ENCODE measurements at regions not wholly inside any gene's neighbourhood (a gene's known extent, or its start where the extent isn't known, plus 50 kb on each side); places are given as distances from the start of the nearest gene placed in this dataset.

DNA sequence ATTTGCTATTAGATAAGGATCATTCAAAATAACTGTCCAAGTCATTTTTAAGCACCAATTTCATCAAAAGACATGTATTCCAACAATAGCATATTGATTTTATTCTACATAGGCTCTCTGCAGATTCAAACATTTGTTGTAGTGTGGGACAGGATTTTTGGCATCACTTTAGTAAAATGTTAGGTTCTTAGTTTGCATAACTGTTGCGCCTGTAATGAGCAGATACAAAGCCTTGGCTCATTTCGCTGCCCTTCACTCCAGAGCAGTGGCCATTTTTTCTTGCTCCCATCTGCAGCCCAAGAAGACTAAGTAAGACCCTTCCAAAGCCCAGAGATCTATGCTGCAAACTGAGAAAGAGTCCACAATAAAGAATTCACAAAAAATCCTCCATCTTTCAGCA is 446.0 kb upstream of the MPDZ start:
- no peak for ATAC-seq
- Histone ChIP-seq H3K9me3 (ENCODE audit: control insufficient read depth, insufficient read depth, low read depth, low read length) (no peaks in the 10 kb centered on the region), H3K4me3 (ENCODE audit: low read depth in 2 of 2, low read length in 2 of 2) (no peak overlapping the region), H3K36me3 (ENCODE audit: control insufficient read depth, insufficient read depth, low read length) (no peaks in the 10 kb centered on the region), H3K27ac (ENCODE audit: low read length) (no peak overlapping the region), H3K27me3 (ENCODE audit: control insufficient read depth, insufficient read depth, low read length) (no peaks in the 10 kb centered on the region), H3K4me1 (ENCODE audit: control insufficient read depth, insufficient read depth, low read length) (no peaks in the 10 kb centered on the region)
- TF ChIP-seq TCF7L2 (IDR thresholded peaks at IDR 0.05; ENCODE audit: low read depth, low read length) (no peak), SIN3A (IDR thresholded peaks at IDR 0.05; ENCODE audit: borderline replicate concordance, insufficient read depth, low read depth, low read length) (no peak), POLR2AphosphoS5 (IDR thresholded peaks at IDR 0.05; ENCODE audit: low read depth, low read length) (no peak)
- TF ChIP-seq, protein P1, sequence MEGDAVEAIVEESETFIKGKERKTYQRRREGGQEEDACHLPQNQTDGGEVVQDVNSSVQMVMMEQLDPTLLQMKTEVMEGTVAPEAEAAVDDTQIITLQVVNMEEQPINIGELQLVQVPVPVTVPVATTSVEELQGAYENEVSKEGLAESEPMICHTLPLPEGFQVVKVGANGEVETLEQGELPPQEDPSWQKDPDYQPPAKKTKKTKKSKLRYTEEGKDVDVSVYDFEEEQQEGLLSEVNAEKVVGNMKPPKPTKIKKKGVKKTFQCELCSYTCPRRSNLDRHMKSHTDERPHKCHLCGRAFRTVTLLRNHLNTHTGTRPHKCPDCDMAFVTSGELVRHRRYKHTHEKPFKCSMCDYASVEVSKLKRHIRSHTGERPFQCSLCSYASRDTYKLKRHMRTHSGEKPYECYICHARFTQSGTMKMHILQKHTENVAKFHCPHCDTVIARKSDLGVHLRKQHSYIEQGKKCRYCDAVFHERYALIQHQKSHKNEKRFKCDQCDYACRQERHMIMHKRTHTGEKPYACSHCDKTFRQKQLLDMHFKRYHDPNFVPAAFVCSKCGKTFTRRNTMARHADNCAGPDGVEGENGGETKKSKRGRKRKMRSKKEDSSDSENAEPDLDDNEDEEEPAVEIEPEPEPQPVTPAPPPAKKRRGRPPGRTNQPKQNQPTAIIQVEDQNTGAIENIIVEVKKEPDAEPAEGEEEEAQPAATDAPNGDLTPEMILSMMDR (IDR thresholded peaks at IDR 0.05), result no peak
- TF ChIP-seq, protein P2, sequence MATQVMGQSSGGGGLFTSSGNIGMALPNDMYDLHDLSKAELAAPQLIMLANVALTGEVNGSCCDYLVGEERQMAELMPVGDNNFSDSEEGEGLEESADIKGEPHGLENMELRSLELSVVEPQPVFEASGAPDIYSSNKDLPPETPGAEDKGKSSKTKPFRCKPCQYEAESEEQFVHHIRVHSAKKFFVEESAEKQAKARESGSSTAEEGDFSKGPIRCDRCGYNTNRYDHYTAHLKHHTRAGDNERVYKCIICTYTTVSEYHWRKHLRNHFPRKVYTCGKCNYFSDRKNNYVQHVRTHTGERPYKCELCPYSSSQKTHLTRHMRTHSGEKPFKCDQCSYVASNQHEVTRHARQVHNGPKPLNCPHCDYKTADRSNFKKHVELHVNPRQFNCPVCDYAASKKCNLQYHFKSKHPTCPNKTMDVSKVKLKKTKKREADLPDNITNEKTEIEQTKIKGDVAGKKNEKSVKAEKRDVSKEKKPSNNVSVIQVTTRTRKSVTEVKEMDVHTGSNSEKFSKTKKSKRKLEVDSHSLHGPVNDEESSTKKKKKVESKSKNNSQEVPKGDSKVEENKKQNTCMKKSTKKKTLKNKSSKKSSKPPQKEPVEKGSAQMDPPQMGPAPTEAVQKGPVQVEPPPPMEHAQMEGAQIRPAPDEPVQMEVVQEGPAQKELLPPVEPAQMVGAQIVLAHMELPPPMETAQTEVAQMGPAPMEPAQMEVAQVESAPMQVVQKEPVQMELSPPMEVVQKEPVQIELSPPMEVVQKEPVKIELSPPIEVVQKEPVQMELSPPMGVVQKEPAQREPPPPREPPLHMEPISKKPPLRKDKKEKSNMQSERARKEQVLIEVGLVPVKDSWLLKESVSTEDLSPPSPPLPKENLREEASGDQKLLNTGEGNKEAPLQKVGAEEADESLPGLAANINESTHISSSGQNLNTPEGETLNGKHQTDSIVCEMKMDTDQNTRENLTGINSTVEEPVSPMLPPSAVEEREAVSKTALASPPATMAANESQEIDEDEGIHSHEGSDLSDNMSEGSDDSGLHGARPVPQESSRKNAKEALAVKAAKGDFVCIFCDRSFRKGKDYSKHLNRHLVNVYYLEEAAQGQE (IDR thresholded peaks at IDR 0.05; ENCODE audit: insufficient read depth in 1 of 2, low read depth in 2 of 2, low read length in 1 of 2), result no peak
- CTCF ChIA-PET, result no interaction called here
- no peak for DNase-seq (ENCODE audit: low read depth, low spot score)
- BruUV-seq (replicated peaks), result no TSS peak
- in situ Hi-C loops (cut with HindIII; ENCODE audit: low pct_unique_long_range_greater_than_20kb, low sequenced_read_pairs) (no loop called here), intact Hi-C loops (cut with micrococcal nuclease; ENCODE audit: unreplicated experiment) (no loop called here)
- POLR2A ChIA-PET, result no interaction called here

DNA sequence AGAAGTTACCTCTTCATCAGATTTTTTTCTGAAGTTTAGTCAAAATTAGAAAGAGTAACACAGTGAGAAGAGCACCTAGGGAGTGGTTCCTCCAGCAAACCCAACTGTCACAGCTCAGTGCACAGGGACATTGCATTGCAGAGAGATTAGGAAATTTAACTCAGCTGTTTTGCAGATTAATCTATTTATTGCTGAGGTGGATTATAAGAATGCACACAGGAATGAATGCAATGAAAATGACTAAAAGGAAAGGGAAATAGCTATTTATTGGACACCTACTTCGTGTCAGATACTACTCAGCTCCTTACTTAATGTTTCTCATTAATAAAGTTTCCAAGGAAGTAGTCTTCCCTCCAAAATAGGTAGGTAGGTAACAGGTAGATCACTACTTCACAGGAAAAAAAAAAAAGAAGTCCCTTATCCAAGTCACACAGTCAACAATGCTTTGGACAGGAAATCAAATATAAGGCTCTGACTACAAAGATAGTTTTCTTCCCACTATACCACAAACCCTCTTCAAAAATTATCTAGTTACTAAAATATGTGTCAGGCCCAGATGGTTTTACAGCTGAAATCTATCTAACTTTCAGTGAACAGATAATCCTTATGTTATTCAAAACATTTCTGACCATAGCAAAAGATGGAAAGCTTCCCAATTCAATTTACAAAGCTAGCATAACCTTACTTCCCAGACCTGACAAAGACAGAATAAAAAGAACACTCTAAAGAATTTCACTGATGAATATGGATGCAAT is 442.2 kb upstream of the MPDZ start:
- H3K27ac ChIP-seq (ENCODE audit: low read length), result no peak overlapping the region
- TF ChIP-seq TCF7L2 (IDR thresholded peaks at IDR 0.05; ENCODE audit: low read depth, low read length) (no peak), SIN3A (IDR thresholded peaks at IDR 0.05; ENCODE audit: borderline replicate concordance, insufficient read depth, low read depth, low read length) (no peak), POLR2AphosphoS5 (IDR thresholded peaks at IDR 0.05; ENCODE audit: low read depth, low read length) (no peak)
- TF ChIP-seq, protein P1 (IDR thresholded peaks at IDR 0.05), result no peak
- TF ChIP-seq, protein P2 (IDR thresholded peaks at IDR 0.05; ENCODE audit: insufficient read depth in 1 of 2, low read depth in 2 of 2, low read length in 1 of 2), result no peak
- no peaks in the 10 kb centered on the region for H3K36me3 ChIP-seq (ENCODE audit: control insufficient read depth, insufficient read depth, low read length)
- ATAC-seq, result no peak
- POLR2A ChIA-PET, result no interaction called here
- in situ Hi-C loops (cut with HindIII; ENCODE audit: low pct_unique_long_range_greater_than_20kb, low sequenced_read_pairs) (no loop called here), intact Hi-C loops (cut with micrococcal nuclease; ENCODE audit: unreplicated experiment) (no loop called here)
- no peaks in the 10 kb centered on the region for H3K27me3 ChIP-seq (ENCODE audit: control insufficient read depth, insufficient read depth, low read length)
- H3K9me3 ChIP-seq (ENCODE audit: control insufficient read depth, insufficient read depth, low read depth, low read length), result no peaks in the 10 kb centered on the region
- no peak overlapping the region for H3K4me3 ChIP-seq (ENCODE audit: low read depth in 2 of 2, low read length in 2 of 2)
- no peaks in the 10 kb centered on the region for H3K4me1 ChIP-seq (ENCODE audit: control insufficient read depth, insufficient read depth, low read length)
- no TSS peak for BruUV-seq (replicated peaks)
- CTCF ChIA-PET, result interaction anchor here (0.7 kb wide), 1 partner anchor 25 kb away, joined by 4 read pairs; no protein-coding TSS in a partner anchor
- no peak for DNase-seq (ENCODE audit: low read depth, low spot score)
